Mucosa of rectum (tissue), 2 donors: ENCODE measurements at regions not wholly inside any gene's neighbourhood (a gene's known extent, or its start where the extent isn't known, plus 50 kb on each side); places are given as distances from the start of the nearest gene placed in this dataset.

Experiments
- H3K27ac ChIP-seq, 2 donors: one replicate each; pipeline ENCODE4 v1.7.0; 2013; ENCODE audit warnings: inconsistent platforms in 2 of 2, low read depth in 2 of 2, low read length in 2 of 2
- H3K27me3 ChIP-seq, 2 donors: one replicate each; pipeline ENCODE4 v1.7.0; 2013; ENCODE audit warnings: low read length in 2 of 2; ENCODE audit not compliant: control insufficient read depth in 2 of 2, insufficient read depth in 2 of 2
- H3K36me3 ChIP-seq, 2 donors: one replicate each; pipeline ENCODE4 v1.7.0; 2013; ENCODE audit warnings: low read length in 2 of 2; ENCODE audit not compliant: control insufficient read depth in 2 of 2, insufficient read depth in 2 of 2
- H3K4me1 ChIP-seq, 2 donors: one replicate each; pipeline ENCODE4 v1.7.0; 2013; ENCODE audit warnings: low read length in 2 of 2, mild to moderate bottlenecking in 1 of 2; ENCODE audit not compliant: control insufficient read depth in 2 of 2, insufficient read depth in 2 of 2
- H3K4me3 ChIP-seq, 2 donors: one replicate each; pipeline ENCODE4 v1.7.0; 2013; ENCODE audit warnings: low read length in 2 of 2
- H3K9ac ChIP-seq, 2 donors: one replicate each; pipeline ENCODE4 v1.7.0; 2013; ENCODE audit warnings: low read length in 2 of 2, low read depth in 1 of 2, mild to moderate bottlenecking in 1 of 2
- H3K9me3 ChIP-seq, 2 donors: one replicate each; pipeline ENCODE4 v1.7.0; 2013; ENCODE audit warnings: low read length in 2 of 2; ENCODE audit not compliant: control insufficient read depth in 2 of 2
- donor health status: healthy.
- donor health status: Normal muscosa, but diverticular disease.

GRCh38 chr11:90349731-90350130, 126.9 kb upstream of the CHORDC1 start:
- Histone ChIP-seq H3K4me1 (no peaks in the 10 kb centered on the region), H3K36me3 (no peaks in the 10 kb centered on the region), H3K9ac (no peak overlapping the region), H3K27ac (no peak overlapping the region), H3K4me3 (no peak overlapping the region), H3K9me3 (no peaks in the 10 kb centered on the region), H3K27me3 (no peaks in the 10 kb centered on the region)

- Histone ChIP-seq H3K4me3 (no peak overlapping the region), H3K36me3 (no peaks in the 10 kb centered on the region), H3K27me3 (no peaks in the 10 kb centered on the region), H3K9me3 (no peaks in the 10 kb centered on the region), H3K4me1 (no peaks in the 10 kb centered on the region), H3K9ac (no peak overlapping the region), H3K27ac (no peak overlapping the region)
These were observed 121.7 kb upstream of the CHORDC1 start for GRCh38 chr11:90344546-90344945.

GRCh38 chr11:90343673-90344072, 120.8 kb upstream of the CHORDC1 start:
- Histone ChIP-seq H3K27ac (no peak overlapping the region), H3K4me1 (no peaks in the 10 kb centered on the region), H3K9me3 (no peaks in the 10 kb centered on the region), H3K27me3 (no peaks in the 10 kb centered on the region), H3K36me3 (no peaks in the 10 kb centered on the region), H3K4me3 (no peak overlapping the region), H3K9ac (no peak overlapping the region)

GRCh38 chr11:90341986-90342385, 119.1 kb upstream of the CHORDC1 start:
- Histone ChIP-seq H3K9me3 (no peaks in the 10 kb centered on the region), H3K4me1 (no peaks in the 10 kb centered on the region), H3K4me3 (no peak overlapping the region), H3K27me3 (no peaks in the 10 kb centered on the region), H3K36me3 (no peaks in the 10 kb centered on the region), H3K27ac (no peak overlapping the region), H3K9ac (no peak overlapping the region)

DNA sequence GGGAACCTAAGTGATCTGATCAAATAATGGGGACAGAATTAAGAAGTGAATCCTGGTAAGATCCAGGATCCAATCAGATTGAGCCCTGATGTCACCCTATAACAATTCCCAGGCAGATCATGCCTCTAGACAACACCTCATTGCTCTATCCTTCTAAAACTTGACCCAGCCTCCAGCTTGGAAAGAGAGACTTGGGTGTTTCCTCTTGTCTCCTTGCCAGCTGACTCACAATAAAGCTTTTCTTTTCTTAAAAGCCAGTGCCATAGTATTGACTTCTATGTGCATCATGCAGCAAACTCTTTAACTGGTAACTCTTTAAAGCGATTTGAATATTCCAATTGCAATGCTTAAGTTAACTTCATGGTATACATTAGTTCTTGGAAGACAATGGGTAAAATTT, 109.6 kb upstream of the CHORDC1 start:
- Histone ChIP-seq H3K27me3 (no peaks in the 10 kb centered on the region), H3K9ac (no peak overlapping the region), H3K4me1 (no peaks in the 10 kb centered on the region), H3K9me3 (no peaks in the 10 kb centered on the region), H3K4me3 (no peak overlapping the region), H3K27ac (no peak overlapping the region), H3K36me3 (no peaks in the 10 kb centered on the region)

DNA sequence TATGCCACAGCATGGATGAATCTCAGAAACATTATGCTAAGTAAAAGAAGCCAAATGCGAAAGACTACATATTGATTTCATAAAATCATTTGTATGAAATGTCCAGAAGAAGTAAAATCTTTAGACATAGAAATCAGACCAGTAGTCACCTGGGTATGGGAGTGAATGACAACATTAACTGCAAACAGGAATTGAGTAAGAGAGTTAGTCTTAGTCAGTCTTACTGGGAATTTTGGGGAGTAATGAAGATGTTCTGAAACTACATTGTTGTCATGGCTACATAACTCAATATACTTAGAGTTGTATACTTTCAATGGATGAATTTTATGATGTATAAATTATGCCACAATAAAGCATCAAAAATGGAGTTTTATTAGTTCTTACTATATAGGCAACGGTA, 107.8 kb upstream of the CHORDC1 start:
- Histone ChIP-seq H3K27ac (no peak overlapping the region), H3K9me3 (no peaks in the 10 kb centered on the region), H3K4me1 (no peaks in the 10 kb centered on the region), H3K36me3 (no peaks in the 10 kb centered on the region), H3K27me3 (no peaks in the 10 kb centered on the region), H3K9ac (no peak overlapping the region), H3K4me3 (no peak overlapping the region)

DNA sequence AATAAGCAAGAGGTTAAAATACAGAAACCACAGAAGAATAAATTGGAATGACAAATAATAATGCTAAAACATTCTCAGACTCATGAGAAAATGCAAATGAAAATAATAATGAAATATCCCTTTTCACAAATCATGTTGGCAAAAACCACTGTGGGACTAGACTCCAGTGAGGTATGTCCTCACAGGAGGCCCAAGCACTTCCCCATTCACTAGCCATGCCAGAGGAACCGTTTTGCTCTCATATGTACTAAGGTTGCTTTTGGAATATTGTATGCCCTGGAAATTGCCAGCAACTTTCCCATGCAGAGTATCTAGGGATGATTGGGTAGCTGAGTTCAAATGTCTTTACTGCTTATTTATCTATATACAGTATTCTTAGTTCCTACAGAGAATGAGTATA, 106.2 kb upstream of the CHORDC1 start:
- Histone ChIP-seq H3K27ac (no peak overlapping the region), H3K4me1 (no peaks in the 10 kb centered on the region), H3K9ac (no peak overlapping the region), H3K4me3 (no peak overlapping the region), H3K27me3 (no peaks in the 10 kb centered on the region), H3K9me3 (no peaks in the 10 kb centered on the region), H3K36me3 (no peaks in the 10 kb centered on the region)

- H3K9me3 ChIP-seq = no peaks in the 10 kb centered on the region
These were observed 103.8 kb upstream of the CHORDC1 start for GRCh38 chr11:90326647-90327046.

DNA sequence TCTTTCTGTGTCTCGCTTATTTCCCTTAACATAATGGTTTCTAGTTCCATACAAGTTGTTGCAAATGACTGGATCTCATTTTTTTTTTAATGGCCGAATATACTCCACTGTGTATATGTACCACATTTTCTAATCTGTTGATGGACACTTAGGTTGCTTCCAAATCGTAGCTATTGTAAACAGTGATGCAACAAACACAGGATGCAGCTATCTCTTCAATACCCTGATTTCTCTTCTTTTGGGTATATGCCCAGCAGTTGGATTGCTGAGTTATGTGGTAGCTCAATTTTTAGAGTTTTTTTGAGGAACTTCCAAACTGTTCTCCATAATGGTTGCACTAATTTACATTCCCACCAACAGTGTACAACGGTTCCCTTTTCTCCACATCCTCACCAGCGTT, 100.4 kb upstream of the CHORDC1 start:
- H3K4me1 ChIP-seq = no peaks in the 10 kb centered on the region
- no peaks in the 10 kb centered on the region for H3K36me3 ChIP-seq
- H3K4me3 ChIP-seq = no peak overlapping the region
- no peak overlapping the region for H3K27ac ChIP-seq
- H3K9ac ChIP-seq = no peak overlapping the region
- H3K27me3 ChIP-seq = no peaks in the 10 kb centered on the region
- no peaks in the 10 kb centered on the region for H3K9me3 ChIP-seq

More at GRCh38 chr11:90326647-90327046, 103.8 kb upstream of the CHORDC1 start:
- H3K9ac ChIP-seq = no peak overlapping the region
- no peaks in the 10 kb centered on the region for H3K4me1 ChIP-seq
- H3K36me3 ChIP-seq = no peaks in the 10 kb centered on the region
- H3K27me3 ChIP-seq = no peaks in the 10 kb centered on the region
- no peak overlapping the region for H3K27ac ChIP-seq
- no peak overlapping the region for H3K4me3 ChIP-seq

DNA sequence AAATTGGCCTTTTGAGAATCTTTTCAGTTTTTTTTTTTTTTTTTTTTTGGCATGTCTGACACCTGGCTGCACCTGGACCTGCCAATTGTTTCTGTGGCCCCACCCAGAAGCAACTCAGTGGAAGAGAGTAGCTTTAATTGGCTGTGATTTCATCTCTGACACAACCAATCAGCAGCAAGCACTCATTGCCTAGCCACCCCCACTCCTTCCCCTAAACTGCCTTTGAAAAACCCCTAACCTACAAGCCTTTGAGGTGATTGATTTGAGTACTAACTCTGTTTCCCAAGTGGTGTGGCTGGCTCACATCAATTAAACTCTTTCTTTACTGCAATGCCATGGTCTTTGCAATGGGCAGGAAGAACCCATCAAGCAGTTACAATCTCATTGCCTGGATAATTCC, 98.2 kb upstream of the CHORDC1 start:
- Histone ChIP-seq H3K9ac (no peak overlapping the region), H3K36me3 (no peaks in the 10 kb centered on the region), H3K9me3 (no peaks in the 10 kb centered on the region), H3K27me3 (no peaks in the 10 kb centered on the region), H3K27ac (no peak overlapping the region), H3K4me1 (no peaks in the 10 kb centered on the region), H3K4me3 (no peak overlapping the region)

GRCh38 chr11:90318651-90319050, 95.8 kb upstream of the CHORDC1 start:
- Histone ChIP-seq H3K27ac (no peak overlapping the region), H3K27me3 (no peaks in the 10 kb centered on the region), H3K4me3 (no peak overlapping the region), H3K4me1 (no peaks in the 10 kb centered on the region), H3K9me3 (no peaks in the 10 kb centered on the region), H3K9ac (no peak overlapping the region), H3K36me3 (no peaks in the 10 kb centered on the region)
